GM19351 (cell line): ENCODE measurements at regions not wholly inside any gene's neighbourhood (a gene's known extent, or its start where the extent isn't known, plus 50 kb on each side); places are given as distances from the start of the nearest gene placed in this dataset.

Source experiments
- ATAC-seq: cut with Tn5 transposase; IDR thresholded peaks from one replicate; pipeline ENCODE4 v1.9.1; 2021; ENCODE audit warnings: mild to moderate bottlenecking, moderate library complexity; ENCODE audit not compliant: unreplicated experiment

GRCh38 chr5:82351754-82352145 is 73.6 kb upstream of the RPS23 start:
- peak; percentile 83 for ATAC-seq

- no peak for ATAC-seq
Measured at GRCh38 chr5:82351297-82351696, 73.1 kb upstream of the RPS23 start.

GRCh38 chr5:82349652-82350051 is 71.5 kb upstream of the RPS23 start:
- ATAC-seq = no peak

GRCh38 chr5:82348784-82349425 is 70.8 kb upstream of the RPS23 start:
- ATAC-seq = no peak

GRCh38 chr5:82347201-82347865 is 69.2 kb upstream of the RPS23 start:
- no peak for ATAC-seq

- no peak for ATAC-seq
Measured at GRCh38 chr5:82346399-82347165, 68.4 kb upstream of the RPS23 start.

GRCh38 chr5:82345108-82345507 is 67.0 kb upstream of the RPS23 start:
- no peak for ATAC-seq

GRCh38 chr5:82341325-82341724 is 63.2 kb upstream of the RPS23 start:
- no peak for ATAC-seq

GRCh38 chr5:82340799-82341198 is 62.6 kb upstream of the RPS23 start:
- ATAC-seq = no peak

- ATAC-seq = no peak
Measured at GRCh38 chr5:82339792-82340191, 61.6 kb upstream of the RPS23 start.

- no peak for ATAC-seq
Measured at GRCh38 chr5:82338771-82339373, 60.7 kb upstream of the RPS23 start.

GRCh38 chr5:82336959-82337351 is 58.8 kb upstream of the RPS23 start:
- no peak for ATAC-seq

GRCh38 chr5:82336226-82336958 is 58.2 kb upstream of the RPS23 start:
- ATAC-seq = no peak

GRCh38 chr5:82335806-82336205 is 57.7 kb upstream of the RPS23 start:
- ATAC-seq = no peak

- ATAC-seq = no peak
Measured at GRCh38 chr5:82334856-82335255, 56.7 kb upstream of the RPS23 start.

- ATAC-seq = no peak
Measured at GRCh38 chr5:82334085-82334692, 56.0 kb upstream of the RPS23 start.

- no peak for ATAC-seq
Measured at GRCh38 chr5:82332886-82333615, 54.9 kb upstream of the RPS23 start.

- no peak for ATAC-seq
Measured at GRCh38 chr5:82332064-82332855, 54.1 kb upstream of the RPS23 start.

- no peak for ATAC-seq
Measured at GRCh38 chr5:82331557-82331956, 53.4 kb upstream of the RPS23 start.
